Stimulated activated CD4-positive, alpha-beta T cell treated with anti-CD3 and anti-CD28 coated beads, TNF-alpha, amount 100 ng/mL, for 24 hours (primary cell): ENCODE measurements at regions not wholly inside any gene's neighbourhood (a gene's known extent, or its start where the extent isn't known, plus 50 kb on each side); places are given as distances from the start of the nearest gene placed in this dataset.
"Not testable (repeated sequence)": the region's sequence is repeated elsewhere in the genome, so short reads cannot be mapped to it uniquely, and the experiment has no call there.

Experiments
- DNase-seq, 3 experiments: peaks; one replicate each; pipeline ENCODE4 v3.0.0-alpha.2; 2020; ENCODE audit warnings: low read depth in 3 of 3

DNA sequence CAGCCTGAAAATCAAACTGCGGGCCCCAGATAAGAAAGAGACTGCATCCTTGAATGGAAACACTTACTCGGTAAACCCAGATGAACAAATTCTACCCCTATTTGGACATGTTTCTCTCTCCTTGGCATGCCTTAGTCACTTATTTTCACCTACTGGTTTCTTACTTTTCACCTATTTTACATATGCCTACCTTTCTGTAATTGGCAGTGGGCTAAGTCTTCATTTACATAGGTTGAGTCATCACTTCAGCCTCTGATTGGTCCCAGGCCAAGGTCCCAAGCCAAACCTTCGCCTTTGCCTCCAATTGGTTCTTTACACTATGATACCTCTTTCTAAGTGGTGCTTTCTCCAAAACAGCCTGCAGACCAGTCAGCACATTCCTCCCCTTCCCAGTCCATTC lies 111.3 kb downstream of the DYRK2 start:
- peak; percentile 7 to 13 (median 11) for DNase-seq

DNA sequence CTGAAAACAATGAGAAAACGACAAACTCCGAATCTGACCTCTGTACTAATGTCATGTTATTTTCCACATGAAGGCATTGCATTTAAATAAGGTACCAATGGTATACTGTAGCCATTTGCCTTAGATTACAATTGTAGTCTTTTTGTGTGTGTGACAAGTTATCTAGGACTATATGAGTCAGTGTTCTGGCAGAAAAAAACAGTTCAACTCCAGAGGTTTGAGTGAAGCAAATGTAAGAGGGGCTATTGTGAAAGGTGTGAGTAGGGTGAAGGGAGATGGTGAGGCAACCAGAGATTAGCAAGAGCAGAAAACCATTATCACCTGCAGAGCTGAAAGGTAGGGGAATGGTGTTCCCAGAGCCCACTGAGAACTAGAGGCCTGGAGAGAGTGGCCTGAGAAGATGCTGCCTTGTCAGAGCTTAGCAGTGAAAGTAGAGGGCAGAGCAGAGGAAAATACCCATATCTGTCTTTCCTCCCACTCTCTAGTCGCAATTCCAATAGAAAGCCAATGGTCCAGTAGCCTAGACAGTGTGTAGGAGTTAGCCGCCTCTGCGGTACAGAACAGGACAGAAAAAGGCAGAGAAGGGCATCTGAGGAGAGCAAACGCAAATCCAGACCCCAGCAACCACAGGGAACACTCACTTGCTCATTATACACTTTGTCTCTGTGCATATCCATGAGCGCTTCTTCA lies 112.2 kb downstream of the DYRK2 start:
- DNase-seq: no peak

DNA sequence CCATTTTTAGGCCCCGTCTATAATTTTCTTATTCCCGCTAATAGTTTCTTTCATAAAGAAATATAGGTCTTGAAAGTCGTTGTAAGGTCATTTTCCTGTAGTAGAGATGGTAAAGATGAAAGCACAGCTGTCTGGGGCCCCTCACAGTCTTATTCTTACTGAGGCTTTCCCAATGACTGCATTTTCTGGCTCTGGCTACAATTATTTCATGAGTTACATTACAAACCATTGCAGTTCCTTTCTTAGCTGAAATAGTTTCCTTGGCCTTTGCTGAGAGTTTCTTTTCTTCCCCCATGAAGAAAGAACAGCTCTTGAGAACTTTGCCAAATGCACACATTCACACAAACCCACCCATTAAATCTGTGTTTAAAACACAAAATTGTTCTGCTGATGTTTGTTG lies 113.0 kb downstream of the DYRK2 start:
- no peak for DNase-seq

DNA sequence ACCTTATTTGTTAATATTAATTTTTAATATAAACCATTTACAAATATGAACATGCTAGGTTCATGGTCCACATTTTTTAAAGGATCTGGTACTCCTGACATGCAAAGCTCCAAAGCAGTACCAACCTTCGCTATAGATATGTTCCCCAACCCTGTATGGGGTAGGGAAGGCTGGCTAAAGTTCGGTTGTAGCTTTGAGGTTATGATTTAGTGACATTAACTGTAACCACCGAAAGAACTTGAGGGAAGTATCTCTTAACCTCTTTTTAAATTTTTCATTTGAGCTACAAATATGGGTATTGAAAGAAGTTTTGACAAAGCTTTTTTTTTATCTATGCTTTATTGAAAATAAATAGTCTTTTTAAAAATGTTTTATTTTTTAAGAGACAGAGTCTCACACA lies 115.5 kb downstream of the DYRK2 start:
- DNase-seq: no peak

DNA sequence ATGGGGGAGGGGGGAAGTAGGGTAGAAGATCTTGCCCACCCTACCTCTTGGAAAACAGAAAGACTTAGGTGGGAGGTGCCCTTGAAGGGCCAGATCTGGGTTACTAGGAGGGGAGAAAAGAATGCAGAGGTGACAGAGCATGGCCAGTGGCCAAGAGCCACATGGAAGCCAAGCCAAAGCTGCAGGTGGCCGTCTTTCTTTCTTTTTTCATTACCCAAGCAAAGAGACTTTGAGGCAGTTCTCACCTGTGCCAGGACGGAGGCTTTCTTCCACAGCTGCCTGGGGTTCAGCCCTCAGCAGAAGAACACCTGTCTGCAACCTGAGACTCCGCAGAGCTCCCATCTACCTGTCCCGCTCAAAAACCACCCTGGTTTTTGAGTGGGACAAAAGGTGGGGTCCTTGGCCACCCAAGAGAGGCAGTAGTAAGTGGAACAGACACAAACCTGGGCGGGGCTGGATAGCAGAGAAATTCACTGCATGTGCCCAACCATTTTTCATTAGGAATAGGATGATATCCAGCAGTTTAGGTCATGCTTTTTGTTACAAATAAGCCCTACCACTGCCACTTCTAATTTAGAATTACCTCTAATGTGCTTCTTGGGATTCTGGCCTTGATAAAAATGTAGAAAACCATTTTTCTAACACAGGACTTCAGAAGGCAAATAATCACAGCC lies 116.5 kb downstream of the DYRK2 start:
- DNase-seq: no peak

DNA sequence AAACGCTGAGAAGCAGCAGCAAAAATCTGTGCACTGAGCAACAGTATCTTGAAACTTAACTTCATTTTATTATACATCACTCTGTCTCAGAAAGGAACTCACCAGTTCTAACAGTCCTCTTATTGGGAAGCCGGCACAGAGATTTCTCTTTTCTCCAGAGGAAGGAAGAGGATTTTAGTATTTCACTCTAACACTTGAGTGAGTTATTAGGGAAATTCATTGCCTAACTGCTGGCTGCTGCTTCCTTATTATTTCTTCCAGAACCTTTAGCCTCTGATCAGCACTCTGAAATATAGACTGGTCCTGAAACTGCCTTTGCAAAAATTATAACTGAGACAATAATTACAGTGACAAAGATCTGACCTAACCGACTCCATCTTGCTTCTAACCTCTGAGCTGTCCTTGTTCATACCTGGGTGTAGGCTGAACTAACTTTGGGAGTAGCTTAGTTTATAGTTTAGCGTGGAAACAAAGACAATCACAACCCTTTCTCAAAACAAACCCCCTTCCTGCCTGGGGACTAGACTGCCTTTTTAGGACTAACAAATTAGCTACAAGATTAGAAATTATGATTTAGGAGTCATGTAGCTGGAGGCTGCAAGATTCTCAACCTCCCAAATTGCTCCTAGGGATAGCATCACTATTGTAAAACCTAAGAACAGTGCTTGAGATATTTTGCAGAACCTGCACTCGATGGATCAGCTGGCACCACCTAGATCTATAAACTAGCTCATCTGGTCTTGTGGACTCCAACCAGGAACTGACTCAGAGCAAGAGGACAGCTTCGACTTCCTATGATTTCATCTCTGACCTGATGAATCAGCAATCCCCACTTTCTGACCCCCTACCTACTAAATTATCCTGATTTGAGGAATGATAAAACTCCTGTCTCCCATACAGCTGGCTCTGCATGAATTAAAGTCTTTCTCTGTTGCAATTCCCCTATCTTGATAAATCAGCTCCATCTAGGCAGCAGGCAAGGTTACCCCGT lies 117.5 kb downstream of the DYRK2 start:
- no peak for DNase-seq

DNA sequence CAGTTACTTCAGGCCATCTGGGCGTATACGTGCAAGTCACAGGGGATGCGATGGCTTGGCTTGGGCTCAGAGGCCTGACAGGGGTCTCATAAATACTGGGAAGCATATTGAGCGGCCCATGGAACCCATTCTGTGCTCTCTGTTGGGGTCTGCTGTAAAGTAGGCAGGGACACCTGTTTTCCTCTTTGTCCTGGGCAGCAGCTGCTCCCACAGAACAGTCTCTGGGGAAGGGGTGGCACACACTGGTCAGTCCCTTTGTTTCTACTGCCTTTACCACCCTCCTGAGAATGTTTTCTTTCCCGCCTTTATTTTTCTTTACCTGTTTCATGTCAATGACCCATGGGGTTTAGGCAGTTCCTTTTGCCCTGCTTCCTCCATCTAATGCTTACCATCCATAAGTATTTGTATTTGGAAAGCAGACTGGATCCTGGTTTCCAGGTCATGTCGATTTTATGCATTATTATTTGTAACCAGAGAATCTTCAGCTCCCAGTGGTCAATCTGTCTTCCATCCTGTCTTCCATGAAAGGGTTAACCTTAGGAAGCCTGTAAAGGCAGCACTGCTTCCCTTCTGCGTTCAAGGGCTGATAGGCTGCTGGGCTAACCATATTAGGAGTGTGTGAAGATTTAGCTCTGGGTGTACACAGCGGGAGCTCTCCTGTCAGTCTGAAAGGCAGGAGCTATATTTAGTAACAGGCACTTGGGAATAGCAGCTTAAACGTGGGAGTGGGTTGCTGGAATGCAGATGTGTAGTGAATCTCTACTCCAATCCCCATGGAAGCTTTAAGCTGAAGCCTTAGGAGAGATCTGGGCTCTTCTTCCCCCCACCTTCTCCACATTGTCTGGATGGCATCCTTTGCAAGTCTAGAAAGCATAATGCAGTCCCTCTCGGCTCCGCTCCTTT lies 124.0 kb downstream of the DYRK2 start:
- no peak for DNase-seq

DNA sequence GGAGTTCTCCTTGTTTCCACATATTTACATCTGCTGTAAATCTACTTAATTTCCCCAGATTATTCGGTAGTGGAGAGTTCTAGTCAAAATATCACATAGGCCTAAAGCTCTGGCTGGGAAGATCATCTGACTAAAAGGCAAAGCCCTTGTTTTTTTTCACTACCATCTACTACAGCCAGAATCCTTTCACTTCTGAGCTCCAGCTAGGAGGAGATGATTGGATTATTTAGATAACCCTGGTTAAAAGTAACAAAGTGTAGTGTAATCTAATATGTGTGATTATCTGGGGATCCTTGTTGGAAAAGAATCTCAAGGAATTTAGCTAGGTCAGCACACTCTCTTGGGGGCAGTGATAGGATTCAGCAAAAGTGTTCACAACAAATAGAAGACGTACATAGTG lies 125.4 kb downstream of the DYRK2 start:
- DNase-seq: no peak

DNA sequence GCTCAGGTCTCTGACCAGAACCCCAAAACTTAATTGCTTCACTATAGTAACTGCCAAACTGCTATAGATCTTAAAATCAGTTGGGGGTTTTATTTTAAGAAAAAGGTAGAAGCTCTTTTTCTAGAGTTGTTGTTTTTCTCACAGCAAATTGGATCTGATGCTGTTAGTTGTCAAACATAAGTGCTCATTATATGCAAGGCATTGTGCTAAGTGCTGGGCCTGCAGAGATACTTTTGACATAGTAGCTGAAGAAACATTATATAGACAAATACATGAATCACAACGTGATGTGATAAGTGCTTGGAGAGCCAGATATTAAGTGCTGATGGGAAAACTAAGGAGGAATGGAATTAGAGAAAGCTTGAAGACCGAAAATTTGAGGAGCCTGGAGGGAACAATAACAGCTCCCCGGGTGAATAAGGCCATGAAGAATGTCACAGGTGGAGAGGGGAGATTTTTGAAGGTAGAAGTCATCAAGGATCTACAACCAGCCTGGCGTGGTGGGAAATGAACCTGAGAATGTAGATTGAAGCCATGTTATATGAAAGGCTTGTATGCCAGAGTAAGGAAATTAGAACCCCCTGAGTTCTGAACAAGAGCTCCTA lies 126.5 kb downstream of the DYRK2 start:
- DNase-seq: no peak

DNA sequence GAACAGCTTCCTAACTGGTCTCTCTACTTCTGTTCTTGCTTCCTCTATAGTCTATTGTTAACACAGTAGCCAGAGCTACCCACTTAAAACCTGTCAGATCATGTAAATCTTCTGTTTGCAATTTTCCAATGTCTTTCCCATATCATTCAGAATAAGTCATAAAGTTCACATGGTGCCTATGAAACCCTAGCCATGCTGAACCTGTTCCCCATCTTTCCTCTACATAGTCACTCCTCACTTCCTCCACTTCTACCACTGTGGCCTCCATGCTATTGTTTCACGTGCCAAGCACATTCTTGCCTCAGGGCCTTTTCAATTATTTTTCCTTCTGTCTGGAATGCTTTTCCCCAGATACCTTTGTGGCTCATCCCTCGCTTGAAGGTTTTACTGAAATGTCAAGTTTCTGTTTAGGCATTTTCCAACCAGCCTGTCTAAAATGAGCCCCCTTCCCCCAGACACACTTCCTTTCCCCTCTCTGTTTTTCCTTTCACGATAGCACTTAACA lies 132.1 kb downstream of the DYRK2 start:
- no peak for DNase-seq

DNA sequence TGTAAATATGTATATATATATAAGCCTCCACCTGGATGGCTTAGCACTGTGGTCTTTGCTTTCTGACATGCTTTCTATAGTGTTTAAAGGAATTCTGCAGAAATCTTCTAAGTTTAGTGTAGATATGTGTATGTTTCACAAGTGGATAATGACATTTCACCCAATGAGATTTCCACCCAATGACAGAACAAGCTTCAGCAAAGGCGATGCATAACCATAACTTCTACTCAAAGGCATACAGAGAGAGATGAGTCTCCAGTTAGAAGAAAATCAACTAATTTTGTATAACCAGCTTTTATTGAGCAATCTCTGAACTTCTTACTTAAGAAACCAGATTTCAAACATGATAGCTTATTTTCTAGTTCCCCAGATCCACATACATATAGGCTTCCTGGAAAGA lies 134.0 kb downstream of the DYRK2 start:
- DNase-seq: no peak

DNA sequence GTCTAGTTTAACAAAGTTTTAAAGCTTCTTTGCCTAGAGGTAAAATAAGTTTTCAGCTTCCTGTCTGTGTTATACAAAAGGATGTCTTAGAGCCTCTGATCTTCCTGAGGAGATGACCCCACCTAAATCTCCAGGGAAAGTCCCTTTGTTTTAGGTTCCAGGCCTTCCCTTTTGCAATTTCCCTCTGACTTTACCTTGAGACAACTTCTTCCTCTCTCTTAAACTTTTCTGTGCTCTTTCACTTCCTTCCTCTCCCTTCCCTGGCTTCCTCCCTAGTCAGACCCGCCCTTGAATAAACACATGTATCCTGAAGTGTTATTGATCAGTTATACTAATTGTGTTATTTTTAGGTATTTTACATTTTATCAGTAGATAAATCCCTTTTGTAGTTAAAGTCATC lies 134.8 kb downstream of the DYRK2 start:
- no peak for DNase-seq

DNA sequence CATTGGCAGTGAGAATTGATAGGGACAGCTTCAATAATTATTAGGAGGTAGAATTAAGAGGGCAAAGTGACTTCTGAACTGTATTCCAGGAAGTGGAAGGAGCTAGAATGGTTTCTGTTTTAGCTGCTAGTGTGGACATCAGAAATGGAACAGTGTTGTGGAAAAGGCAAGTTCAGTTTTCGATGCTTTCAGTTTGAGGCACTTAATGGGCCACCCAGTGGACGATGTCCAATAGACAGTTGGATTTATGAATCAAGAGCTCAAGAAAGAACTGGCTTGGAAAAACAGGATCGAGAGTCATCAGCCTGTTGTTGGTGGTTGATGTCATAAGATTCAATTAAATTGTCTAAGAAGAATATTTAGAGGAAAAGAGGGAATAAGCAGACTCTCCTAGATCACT lies 136.3 kb downstream of the DYRK2 start:
- DNase-seq: no peak

DNA sequence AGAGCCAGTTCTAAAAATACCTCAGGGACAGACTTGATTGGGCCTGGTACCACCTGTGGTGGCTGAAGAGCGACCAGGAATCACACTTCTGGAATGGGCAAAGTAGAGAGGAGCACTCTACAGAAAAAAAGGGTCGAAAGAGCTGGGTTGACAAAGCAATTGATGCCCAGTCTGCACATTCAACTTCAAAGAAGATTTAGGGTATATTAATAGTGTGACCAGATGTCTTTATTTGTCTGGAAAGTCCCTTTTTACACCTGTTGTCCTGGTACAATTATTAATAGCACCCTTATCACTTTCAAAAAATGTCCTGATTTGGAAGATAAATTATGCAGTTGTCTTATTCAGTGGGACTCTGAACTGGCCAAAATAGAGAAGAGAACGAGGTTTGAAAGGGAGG lies 137.5 kb downstream of the DYRK2 start:
- DNase-seq: no peak

DNA sequence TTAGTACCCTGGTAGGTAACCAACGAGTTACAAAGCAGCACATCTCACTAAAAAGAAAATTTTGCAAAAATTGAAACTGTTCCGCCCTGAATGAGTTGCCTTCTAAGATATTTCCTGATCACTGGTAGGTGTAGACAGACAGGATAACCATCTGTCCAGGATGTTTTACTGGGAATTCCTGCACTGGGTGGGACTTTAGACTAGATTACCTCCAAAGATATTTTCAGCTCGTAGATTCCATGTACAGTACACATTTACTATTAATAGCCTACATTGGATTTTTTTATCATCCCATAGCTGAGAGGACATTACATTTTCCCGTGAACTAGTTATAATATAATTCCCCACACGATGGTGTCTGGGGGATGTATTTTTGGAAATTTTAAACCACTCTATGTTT lies 139.6 kb downstream of the DYRK2 start:
- no peak for DNase-seq

DNA sequence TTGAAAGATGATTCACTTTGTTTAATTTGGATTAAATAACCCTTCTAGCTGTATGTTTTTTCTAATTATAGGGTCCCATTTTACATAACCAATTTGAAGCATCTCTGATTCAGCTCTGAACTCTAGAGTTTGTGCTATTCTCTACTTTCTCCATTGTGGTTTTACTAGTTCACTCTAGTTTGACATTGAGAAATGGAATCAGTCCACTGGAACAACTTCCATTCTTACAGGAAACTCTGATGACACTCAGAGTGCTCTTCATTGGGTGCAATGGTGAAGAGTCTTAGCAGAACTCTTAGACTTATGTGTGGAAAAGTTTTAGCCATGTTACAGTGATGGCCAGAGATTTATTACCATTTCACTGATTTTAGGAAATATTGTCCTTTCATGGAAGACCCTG lies 140.7 kb downstream of the DYRK2 start:
- DNase-seq: no peak

DNA sequence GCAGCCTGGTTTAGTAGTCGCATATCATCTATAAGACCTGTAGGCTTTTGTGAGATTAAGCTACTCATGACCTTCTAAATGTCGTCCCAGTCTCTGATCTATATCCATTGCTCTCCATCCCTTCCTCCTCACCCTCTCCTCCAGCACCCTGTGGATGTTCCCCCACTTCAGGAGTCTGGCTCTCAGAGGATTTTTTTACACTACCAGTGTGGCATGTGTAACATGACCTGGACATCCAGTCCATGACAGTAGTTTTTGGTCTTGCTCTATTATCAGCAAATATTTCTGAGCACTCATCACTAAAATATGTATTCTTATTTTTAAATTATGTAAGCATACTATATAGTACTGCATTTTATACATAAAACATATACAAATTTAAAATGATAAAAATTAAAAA lies 142.1 kb downstream of the DYRK2 start:
- DNase-seq: no peak

DNA sequence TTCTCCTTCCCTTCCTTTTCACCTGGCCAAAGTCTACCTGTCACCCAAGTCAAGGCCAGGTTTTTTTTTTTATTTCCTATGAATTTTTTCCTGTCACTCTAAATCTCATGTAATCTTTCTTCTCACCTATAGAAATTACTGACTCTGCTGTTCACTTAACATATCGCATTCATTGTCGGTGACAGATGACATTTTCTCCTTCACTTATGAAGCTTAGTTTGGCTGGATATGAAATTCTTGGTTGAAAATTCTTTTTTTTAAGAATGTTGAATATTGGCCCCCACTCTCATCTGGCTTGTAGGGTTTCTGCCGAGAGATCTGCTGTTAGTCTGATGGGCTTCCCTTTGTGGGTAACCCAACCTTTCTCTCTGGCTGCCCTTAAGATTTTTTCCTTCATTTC lies 142.8 kb downstream of the DYRK2 start:
- DNase-seq: not testable (repeated sequence)

DNA sequence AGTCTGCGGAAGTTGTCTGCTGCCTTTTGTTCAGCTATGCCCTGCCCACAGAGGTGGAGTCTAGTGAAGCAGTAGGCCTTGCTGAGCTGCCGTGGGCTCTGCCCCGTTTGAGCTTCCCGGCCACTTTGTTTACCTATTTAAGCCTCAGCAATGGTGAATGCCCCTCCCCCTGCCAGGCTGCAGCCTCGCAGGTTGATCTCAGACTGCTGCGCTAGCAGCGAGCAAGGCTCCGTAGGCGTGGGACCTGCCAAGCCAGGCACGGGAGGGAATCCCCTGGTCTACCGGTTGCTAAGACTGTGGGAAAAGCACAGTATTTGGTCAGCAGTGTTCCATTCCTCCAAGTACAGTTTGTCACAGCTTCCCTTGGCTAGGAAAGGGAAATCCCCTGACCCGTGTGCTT lies 143.6 kb downstream of the DYRK2 start:
- peak in 1 of 3 experiments; percentile 2 for DNase-seq

DNA sequence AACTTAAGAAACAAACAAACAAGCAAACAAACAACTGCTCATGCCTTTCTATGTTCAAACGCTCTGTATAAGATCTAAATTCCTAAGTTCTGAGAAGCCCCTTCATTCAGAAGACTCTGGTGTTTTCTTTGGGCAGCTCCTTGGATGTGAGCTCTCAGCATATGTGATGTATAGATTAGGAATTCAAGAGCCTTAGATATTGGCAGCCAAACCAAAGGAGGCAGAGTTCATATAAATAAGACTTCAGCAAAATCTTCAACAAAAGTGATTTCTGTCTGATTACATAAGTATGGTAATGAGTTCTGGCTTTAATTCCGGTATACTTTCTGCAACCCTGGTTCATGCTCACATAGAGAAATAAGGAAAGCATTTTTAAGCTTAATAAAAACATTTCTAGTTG lies 145.6 kb downstream of the DYRK2 start:
- DNase-seq: no peak

DNA sequence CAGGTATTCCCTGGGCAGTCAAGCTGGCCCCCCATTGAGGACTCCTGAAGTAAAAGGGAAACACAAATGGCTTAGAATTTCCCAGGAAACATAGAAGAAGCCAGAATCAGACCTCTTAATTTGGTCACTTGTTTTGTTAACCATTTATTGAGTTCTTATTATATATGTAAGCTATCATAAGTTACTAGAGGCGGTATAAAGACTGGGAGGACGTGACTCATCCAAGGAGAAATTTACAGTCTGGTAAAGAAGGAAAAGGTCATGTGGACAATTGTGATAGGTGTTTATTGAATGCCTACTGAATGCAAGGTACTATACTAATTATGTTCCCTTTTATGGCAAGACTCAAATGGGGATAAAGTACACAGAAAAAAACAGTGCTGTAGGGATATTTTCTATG lies 146.7 kb downstream of the DYRK2 start:
- no peak for DNase-seq
